HEK293 (cell line): ENCODE measurements at regions not wholly inside any gene's neighbourhood (a gene's known extent, or its start where the extent isn't known, plus 50 kb on each side); places are given as distances from the start of the nearest gene placed in this dataset.

Source experiments
- CTCF ChIA-PET: fragments of 350-600 bp; formaldehyde crosslinking; extraction: SDS; loops from one replicate; lab custom pipeline; 2021; ENCODE audit warnings: antibody characterized with exemption; lab: Yijun Ruan, JAX
- POLR2A ChIA-PET: fragments of 300-600 bp; formaldehyde crosslinking; extraction: SDS; loops from one replicate; lab custom pipeline; 2020; ENCODE audit warnings: antibody characterized with exemption, inconsistent platforms; lab: Yijun Ruan, JAX
- H3K27ac ChIP-seq: fragments of 200-500 bp; sonication (Bioruptor generic); 2 replicates; pipeline ENCODE4 v1.5.1; 2014; ENCODE audit warnings: low read depth, low read length, control low read depth, inconsistent platforms; ENCODE audit errors: extremely low read depth
- H3K36me3 ChIP-seq, 2 experiments: fragments of 200-500 bp in 1 of 2; sonication (Bioruptor generic) in 1 of 2; 1 replicate in 1 of 2; 2 replicates in 1 of 2; pipeline ENCODE4 v1.5.1; 2014 to 2017; ENCODE audit warnings: inconsistent platforms in 2 of 2, low read length in 2 of 2; ENCODE audit not compliant: control insufficient read depth in 2 of 2, insufficient read depth in 1 of 2
- H3K4me1 ChIP-seq: fragments of 200-500 bp; sonication (Bioruptor generic); 2 replicates; pipeline ENCODE4 v1.5.1; 2014; ENCODE audit warnings: mild to moderate bottlenecking, low read length, inconsistent platforms; ENCODE audit not compliant: control insufficient read depth, insufficient read depth
- H3K4me3 ChIP-seq: 2 replicates; pipeline ENCODE4 v1.5.1; 2011; ENCODE audit warnings: low read depth, mild to moderate bottlenecking, control low read depth, low read length, moderate library complexity
- H3K9me3 ChIP-seq: fragments of 200-500 bp; sonication (Bioruptor generic); 2 replicates; pipeline ENCODE4 v1.5.1; 2014; ENCODE audit warnings: low read depth, low read length, inconsistent platforms; ENCODE audit not compliant: control insufficient read depth, insufficient read depth
- GLIS1 ChIP-seq: fragments of 450-650 bp; formaldehyde crosslinking; IDR thresholded peaks from 2 replicates; pipeline ENCODE4 v1.5.1; 2016; ENCODE audit warnings: missing biosample characterization, missing genetic modification characterization
- HOXA7 ChIP-seq: sonication (generic); formaldehyde crosslinking; IDR thresholded peaks from 2 replicates; pipeline ENCODE4 v1.8.1; 2022; ENCODE audit warnings: missing genetic modification reagents, borderline replicate concordance
- INSM2 ChIP-seq: fragments of 450-650 bp; formaldehyde crosslinking; IDR thresholded peaks from 2 replicates; pipeline ENCODE4 v1.5.1; 2016; ENCODE audit warnings: missing biosample characterization, missing genetic modification characterization
- PBX3 ChIP-seq: sonication (generic); formaldehyde crosslinking; IDR thresholded peaks from 2 replicates; pipeline ENCODE4 v1.8.1; 2022; ENCODE audit warnings: mild to moderate bottlenecking, moderate library complexity, missing genetic modification reagents
- SP2 ChIP-seq: fragments of 450-650 bp; formaldehyde crosslinking; IDR thresholded peaks from 2 replicates; pipeline ENCODE4 v1.5.1; 2016; ENCODE audit warnings: missing biosample characterization, missing genetic modification characterization
- ZFP41 ChIP-seq: fragments of 450-650 bp; formaldehyde crosslinking; IDR thresholded peaks from 2 replicates; pipeline ENCODE4 v1.5.1; 2016; ENCODE audit warnings: missing biosample characterization, missing genetic modification characterization, borderline replicate concordance
- ZNF174 ChIP-seq: fragments of 450-650 bp; formaldehyde crosslinking; IDR thresholded peaks from 2 replicates; pipeline ENCODE4 v1.5.0; 2017; ENCODE audit warnings: missing biosample characterization, mild to moderate bottlenecking, missing genetic modification characterization
- ZNF202 ChIP-seq: fragments of 450-650 bp; formaldehyde crosslinking; IDR thresholded peaks from 2 replicates; pipeline ENCODE4 v1.5.1; 2016; ENCODE audit warnings: missing biosample characterization, missing genetic modification characterization, borderline replicate concordance
- ZNF248 ChIP-seq: fragments of 450-650 bp; formaldehyde crosslinking; IDR thresholded peaks from 2 replicates; pipeline ENCODE4 v1.5.1; 2017; ENCODE audit warnings: missing biosample characterization, missing genetic modification characterization
- ZNF274 ChIP-seq, 2 experiments: fragments of 200-500 bp in 1 of 2; fragments of 450-650 bp in 1 of 2; sonication (Bioruptor generic) in 1 of 2; formaldehyde crosslinking in 1 of 2; IDR thresholded peaks; 2 replicates each; pipeline versions ENCODE4 v1.5.1 to v1.6.1; 2014 to 2016; ENCODE audit warnings: borderline replicate concordance in 1 of 2, inconsistent platforms in 1 of 2, low read length in 1 of 2, missing biosample characterization in 1 of 2, missing genetic modification characterization in 1 of 2
- ZNF292 ChIP-seq: fragments of 450-650 bp; formaldehyde crosslinking; IDR thresholded peaks from 2 replicates; pipeline ENCODE4 v1.5.1; 2016; ENCODE audit warnings: low read depth, missing biosample characterization, missing genetic modification characterization, borderline replicate concordance
- ZNF37A ChIP-seq: fragments of 450-650 bp; IDR thresholded peaks from 2 replicates; pipeline ENCODE4 v1.5.1; 2018; ENCODE audit warnings: missing biosample characterization, missing genetic modification characterization
- ZNF398 ChIP-seq: fragments of 450-650 bp; formaldehyde crosslinking; IDR thresholded peaks from 2 replicates; pipeline ENCODE4 v1.5.1; 2017; ENCODE audit warnings: missing biosample characterization, missing genetic modification characterization
- ZNF404 ChIP-seq: fragments of 450-650 bp; formaldehyde crosslinking; IDR thresholded peaks from 2 replicates; pipeline ENCODE4 v1.5.1; 2017; ENCODE audit warnings: missing biosample characterization, missing genetic modification characterization
- ZNF518A ChIP-seq: fragments of 450-650 bp; formaldehyde crosslinking; conservative IDR thresholded peaks from 2 replicates; pipeline ENCODE4 v1.5.1; 2016; ENCODE audit warnings: low read depth, missing biosample characterization, missing genetic modification characterization
- ZNF843 ChIP-seq: fragments of 450-650 bp; formaldehyde crosslinking; IDR thresholded peaks from 2 replicates; pipeline ENCODE4 v1.5.1; 2016; ENCODE audit warnings: missing biosample characterization, missing genetic modification characterization
- ZSCAN23 ChIP-seq: fragments of 450-650 bp; formaldehyde crosslinking; IDR thresholded peaks from 2 replicates; pipeline ENCODE4 v1.5.1; 2016; ENCODE audit warnings: missing biosample characterization, missing genetic modification characterization
- TF ChIP-seq, protein P1 (sequence below): fragments of 450-650 bp; formaldehyde crosslinking; IDR thresholded peaks from 2 replicates; pipeline ENCODE4 v1.5.1; 2016; ENCODE audit warnings: missing biosample characterization, missing genetic modification characterization
- TF ChIP-seq, protein P2 (sequence below): fragments of 450-650 bp; formaldehyde crosslinking; IDR thresholded peaks from 2 replicates; pipeline ENCODE4 v1.5.1; 2016; ENCODE audit warnings: missing biosample characterization, missing genetic modification characterization
- TF ChIP-seq, protein P3 (sequence below): fragments of 450-650 bp; formaldehyde crosslinking; IDR thresholded peaks from 2 replicates; pipeline ENCODE4 v1.5.1; 2016; ENCODE audit warnings: missing biosample characterization, missing genetic modification characterization

- ChIA-PET CTCF (no interaction called here), POLR2A (no interaction called here)
- Histone ChIP-seq H3K27ac (no peak overlapping the region), H3K4me3 (no peak overlapping the region), H3K4me1 (no peaks in the 10 kb centered on the region), H3K9me3 (no peaks in the 10 kb centered on the region), H3K36me3 (no peaks in the 10 kb centered on the region)
- TF ChIP-seq ZNF843 (tag by site-specific recombination), result no peak
- no peak for TF ChIP-seq ZNF174 (tag by site-specific recombination)
- TF ChIP-seq ZNF274 (IDR thresholded peaks at IDR 0.05; ENCODE audit: low read length), result no peak
- TF ChIP-seq ZNF274 (tag by site-specific recombination; IDR thresholded peaks at IDR 0.05; ENCODE audit: borderline replicate concordance), result no peak
- no peak for TF ChIP-seq ZNF37A (tag by site-specific recombination)
- TF ChIP-seq, protein P1, sequence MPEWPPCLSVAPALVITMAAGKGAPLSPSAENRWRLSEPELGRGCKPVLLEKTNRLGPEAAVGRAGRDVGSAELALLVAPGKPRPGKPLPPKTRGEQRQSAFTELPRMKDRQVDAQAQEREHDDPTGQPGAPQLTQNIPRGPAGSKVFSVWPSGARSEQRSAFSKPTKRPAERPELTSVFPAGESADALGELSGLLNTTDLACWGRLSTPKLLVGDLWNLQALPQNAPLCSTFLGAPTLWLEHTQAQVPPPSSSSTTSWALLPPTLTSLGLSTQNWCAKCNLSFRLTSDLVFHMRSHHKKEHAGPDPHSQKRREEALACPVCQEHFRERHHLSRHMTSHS (tag by site-specific recombination), result no peak
- TF ChIP-seq GLIS1 (tag by site-specific recombination), result no peak
- no peak for TF ChIP-seq INSM2 (tag by site-specific recombination)
- TF ChIP-seq PBX3, result no peak
- no peak for TF ChIP-seq ZNF292 (tag by site-specific recombination)
- no peak for TF ChIP-seq HOXA7
- no peak for TF ChIP-seq ZNF202 (tag by site-specific recombination)
- TF ChIP-seq, protein P2, sequence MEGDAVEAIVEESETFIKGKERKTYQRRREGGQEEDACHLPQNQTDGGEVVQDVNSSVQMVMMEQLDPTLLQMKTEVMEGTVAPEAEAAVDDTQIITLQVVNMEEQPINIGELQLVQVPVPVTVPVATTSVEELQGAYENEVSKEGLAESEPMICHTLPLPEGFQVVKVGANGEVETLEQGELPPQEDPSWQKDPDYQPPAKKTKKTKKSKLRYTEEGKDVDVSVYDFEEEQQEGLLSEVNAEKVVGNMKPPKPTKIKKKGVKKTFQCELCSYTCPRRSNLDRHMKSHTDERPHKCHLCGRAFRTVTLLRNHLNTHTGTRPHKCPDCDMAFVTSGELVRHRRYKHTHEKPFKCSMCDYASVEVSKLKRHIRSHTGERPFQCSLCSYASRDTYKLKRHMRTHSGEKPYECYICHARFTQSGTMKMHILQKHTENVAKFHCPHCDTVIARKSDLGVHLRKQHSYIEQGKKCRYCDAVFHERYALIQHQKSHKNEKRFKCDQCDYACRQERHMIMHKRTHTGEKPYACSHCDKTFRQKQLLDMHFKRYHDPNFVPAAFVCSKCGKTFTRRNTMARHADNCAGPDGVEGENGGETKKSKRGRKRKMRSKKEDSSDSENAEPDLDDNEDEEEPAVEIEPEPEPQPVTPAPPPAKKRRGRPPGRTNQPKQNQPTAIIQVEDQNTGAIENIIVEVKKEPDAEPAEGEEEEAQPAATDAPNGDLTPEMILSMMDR (tag by site-specific recombination), result no peak
- TF ChIP-seq ZNF518A, result no peak
- TF ChIP-seq SP2 (tag by site-specific recombination), result no peak
These were observed 226.1 kb downstream of the BCAS1 start for GRCh38 chr20:53844259-53844658.

GRCh38 chr20:53843645-53844044 is 226.7 kb downstream of the BCAS1 start:
- H3K27ac ChIP-seq, result no peak overlapping the region
- no peaks in the 10 kb centered on the region for H3K9me3 ChIP-seq
- no peaks in the 10 kb centered on the region for H3K4me1 ChIP-seq
- H3K4me3 ChIP-seq, result no peak overlapping the region
- POLR2A ChIA-PET, result no interaction called here
- CTCF ChIA-PET, result no interaction called here
- H3K36me3 ChIP-seq, result no peaks in the 10 kb centered on the region
- TF ChIP-seq ZFP41 (tag by site-specific recombination) (no peak), ZNF398 (tag by site-specific recombination) (no peak), ZNF404 (tag by site-specific recombination) (no peak), ZSCAN23 (no peak), ZNF248 (no peak)
- TF ChIP-seq, protein P3, sequence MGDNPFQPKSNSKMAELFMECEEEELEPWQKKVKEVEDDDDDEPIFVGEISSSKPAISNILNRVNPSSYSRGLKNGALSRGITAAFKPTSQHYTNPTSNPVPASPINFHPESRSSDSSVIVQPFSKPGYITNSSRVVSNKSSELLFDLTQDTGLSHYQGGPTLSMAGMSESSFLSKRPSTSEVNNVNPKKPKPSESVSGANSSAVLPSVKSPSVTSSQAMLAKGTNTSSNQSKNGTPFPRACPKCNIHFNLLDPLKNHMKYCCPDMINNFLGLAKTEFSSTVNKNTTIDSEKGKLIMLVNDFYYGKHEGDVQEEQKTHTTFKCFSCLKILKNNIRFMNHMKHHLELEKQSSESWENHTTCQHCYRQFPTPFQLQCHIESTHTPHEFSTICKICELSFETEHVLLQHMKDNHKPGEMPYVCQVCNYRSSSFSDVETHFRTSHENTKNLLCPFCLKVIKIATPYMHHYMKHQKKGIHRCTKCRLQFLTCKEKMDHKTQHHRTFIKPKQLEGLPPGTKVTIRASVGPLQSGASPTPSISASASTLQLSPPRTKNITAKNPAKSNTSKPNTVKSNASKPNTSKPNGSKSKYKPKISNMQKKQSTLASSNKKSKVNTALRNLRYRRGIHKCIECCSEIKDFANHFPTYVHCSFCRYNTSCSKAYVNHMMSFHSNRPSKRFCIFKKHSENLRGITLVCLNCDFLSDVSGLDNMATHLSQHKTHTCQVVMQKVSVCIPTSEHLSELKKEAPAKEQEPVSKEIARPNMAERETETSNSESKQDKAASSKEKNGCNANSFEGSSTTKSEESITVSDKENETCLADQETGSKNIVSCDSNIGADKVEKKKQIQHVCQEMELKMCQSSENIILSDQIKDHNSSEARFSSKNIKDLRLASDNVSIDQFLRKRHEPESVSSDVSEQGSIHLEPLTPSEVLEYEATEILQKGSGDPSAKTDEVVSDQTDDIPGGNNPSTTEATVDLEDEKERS (tag by site-specific recombination), result no peak
